ENCODE measurements at regions not wholly inside any gene's neighbourhood (a gene's known extent, or its start where the extent isn't known, plus 50 kb on each side); places are given as distances from the start of the nearest gene placed in this dataset.

DNA sequence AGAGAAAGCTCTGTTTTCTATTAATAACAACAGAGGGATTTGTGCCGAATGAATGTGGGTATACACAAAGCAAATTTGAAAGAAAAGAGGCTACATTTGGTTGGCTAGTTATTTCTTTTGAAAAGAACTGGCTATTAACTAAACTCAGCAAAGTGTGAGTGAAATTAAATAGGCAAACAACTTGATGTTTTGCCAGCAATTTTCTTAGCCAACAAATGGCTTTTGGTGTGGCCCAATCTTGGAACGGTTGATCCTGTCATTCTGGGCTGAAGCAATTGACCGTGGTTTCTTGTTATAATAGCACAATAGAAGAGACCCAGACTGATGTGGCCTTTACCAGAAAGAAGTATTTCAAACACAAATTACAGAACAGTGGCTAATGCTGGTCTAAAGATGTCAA lies 898.6 kb downstream of the KCNMA1 start:
- TF ChIP-seq RAD21 (IDR thresholded peaks at IDR 0.05; ENCODE audit: low read depth) = no peak

DNA sequence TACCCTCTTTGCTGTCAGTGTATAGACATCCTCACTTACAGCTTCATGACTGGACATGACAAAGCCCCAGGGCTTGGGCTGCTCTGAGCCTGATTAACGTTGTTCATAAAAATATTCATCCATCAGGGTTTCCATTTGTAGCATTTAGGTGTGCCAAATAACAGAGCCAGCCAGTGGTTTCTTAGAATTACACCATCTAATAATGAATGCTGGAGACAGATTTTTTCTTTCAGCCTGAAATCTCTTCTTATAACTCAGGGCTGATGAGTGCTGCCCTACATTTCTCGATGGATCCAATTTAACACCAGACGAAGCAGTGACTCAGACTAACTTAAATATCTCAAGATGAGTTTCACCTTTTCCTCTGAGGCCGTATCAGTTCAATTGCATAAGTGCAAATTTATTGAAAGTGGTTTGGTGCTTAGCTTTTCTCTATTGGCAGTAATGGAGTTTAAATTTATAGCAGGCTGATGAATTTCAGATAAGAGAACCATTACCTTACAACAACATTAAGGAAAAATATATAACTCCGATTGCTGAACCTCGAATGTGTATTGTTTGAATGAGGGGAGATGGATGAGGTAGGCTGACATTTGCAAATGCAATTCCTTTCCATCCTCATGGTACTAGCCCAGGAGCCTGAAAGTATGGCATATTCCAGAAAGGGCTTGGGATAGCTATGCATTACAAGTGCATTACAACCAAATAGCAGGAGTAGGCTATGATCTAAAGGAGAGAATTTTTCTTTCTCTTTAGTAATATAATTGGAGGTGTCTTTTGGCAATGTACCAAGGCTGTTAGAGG lies 900.6 kb downstream of the KCNMA1 start:
- TF ChIP-seq, protein P1, sequence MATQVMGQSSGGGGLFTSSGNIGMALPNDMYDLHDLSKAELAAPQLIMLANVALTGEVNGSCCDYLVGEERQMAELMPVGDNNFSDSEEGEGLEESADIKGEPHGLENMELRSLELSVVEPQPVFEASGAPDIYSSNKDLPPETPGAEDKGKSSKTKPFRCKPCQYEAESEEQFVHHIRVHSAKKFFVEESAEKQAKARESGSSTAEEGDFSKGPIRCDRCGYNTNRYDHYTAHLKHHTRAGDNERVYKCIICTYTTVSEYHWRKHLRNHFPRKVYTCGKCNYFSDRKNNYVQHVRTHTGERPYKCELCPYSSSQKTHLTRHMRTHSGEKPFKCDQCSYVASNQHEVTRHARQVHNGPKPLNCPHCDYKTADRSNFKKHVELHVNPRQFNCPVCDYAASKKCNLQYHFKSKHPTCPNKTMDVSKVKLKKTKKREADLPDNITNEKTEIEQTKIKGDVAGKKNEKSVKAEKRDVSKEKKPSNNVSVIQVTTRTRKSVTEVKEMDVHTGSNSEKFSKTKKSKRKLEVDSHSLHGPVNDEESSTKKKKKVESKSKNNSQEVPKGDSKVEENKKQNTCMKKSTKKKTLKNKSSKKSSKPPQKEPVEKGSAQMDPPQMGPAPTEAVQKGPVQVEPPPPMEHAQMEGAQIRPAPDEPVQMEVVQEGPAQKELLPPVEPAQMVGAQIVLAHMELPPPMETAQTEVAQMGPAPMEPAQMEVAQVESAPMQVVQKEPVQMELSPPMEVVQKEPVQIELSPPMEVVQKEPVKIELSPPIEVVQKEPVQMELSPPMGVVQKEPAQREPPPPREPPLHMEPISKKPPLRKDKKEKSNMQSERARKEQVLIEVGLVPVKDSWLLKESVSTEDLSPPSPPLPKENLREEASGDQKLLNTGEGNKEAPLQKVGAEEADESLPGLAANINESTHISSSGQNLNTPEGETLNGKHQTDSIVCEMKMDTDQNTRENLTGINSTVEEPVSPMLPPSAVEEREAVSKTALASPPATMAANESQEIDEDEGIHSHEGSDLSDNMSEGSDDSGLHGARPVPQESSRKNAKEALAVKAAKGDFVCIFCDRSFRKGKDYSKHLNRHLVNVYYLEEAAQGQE (IDR thresholded peaks at IDR 0.05; ENCODE audit: low read depth) = no peak
- TF ChIP-seq NFIC (IDR thresholded peaks at IDR 0.05) (no peak), TAF1 (IDR thresholded peaks at IDR 0.05; ENCODE audit: low read depth) (no peak), TCF12 (IDR thresholded peaks at IDR 0.05; ENCODE audit: low read depth) (no peak), ZBTB7A (IDR thresholded peaks at IDR 0.05; ENCODE audit: low read depth) (no peak), FOXM1 (IDR thresholded peaks at IDR 0.05; ENCODE audit: borderline replicate concordance, low read depth) (no peak), TEAD4 (IDR thresholded peaks at IDR 0.05) (no peak)

DNA sequence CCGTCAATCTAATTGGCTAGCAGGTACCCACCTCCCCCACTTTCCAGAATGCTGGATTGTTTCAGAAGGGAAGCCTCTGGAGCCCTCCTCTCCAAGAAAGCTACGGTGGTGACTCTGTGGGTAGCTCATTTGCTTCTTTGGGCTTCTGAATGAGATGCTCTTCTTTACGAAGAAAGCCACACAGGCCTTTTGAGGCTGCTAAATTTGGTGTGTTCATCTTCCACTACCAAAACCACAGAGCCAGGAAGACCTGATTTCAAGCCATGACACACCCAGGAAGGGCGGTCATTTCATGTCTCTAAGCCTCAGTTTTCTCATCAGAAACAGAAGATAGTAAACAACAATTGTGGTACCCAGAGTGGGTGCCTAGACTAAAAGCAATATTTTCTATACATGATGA lies 901.2 kb downstream of the KCNMA1 start:
- TF ChIP-seq ZBTB7A (IDR thresholded peaks at IDR 0.05; ENCODE audit: low read depth) (no peak), FOXM1 (IDR thresholded peaks at IDR 0.05; ENCODE audit: borderline replicate concordance, low read depth) (no peak), CEBPB (IDR thresholded peaks at IDR 0.05) (no peak), TEAD4 (IDR thresholded peaks at IDR 0.05) (no peak), NFIC (IDR thresholded peaks at IDR 0.05) (no peak), RAD21 (IDR thresholded peaks at IDR 0.05; ENCODE audit: low read depth) (no peak), CREB1 (IDR thresholded peaks at IDR 0.05; ENCODE audit: low read depth) (no peak), TAF1 (IDR thresholded peaks at IDR 0.05; ENCODE audit: low read depth) (no peak), YY1 (IDR thresholded peaks at IDR 0.05; ENCODE audit: low read depth) (no peak), TCF12 (IDR thresholded peaks at IDR 0.05; ENCODE audit: low read depth) (no peak), EGR1 (IDR thresholded peaks at IDR 0.05) (no peak), EP300 (IDR thresholded peaks at IDR 0.05; ENCODE audit: borderline replicate concordance) (no peak)
- TF ChIP-seq, protein P2, sequence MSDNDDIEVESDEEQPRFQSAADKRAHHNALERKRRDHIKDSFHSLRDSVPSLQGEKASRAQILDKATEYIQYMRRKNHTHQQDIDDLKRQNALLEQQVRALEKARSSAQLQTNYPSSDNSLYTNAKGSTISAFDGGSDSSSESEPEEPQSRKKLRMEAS (IDR thresholded peaks at IDR 0.05) = no peak
- TF ChIP-seq, protein P3, sequence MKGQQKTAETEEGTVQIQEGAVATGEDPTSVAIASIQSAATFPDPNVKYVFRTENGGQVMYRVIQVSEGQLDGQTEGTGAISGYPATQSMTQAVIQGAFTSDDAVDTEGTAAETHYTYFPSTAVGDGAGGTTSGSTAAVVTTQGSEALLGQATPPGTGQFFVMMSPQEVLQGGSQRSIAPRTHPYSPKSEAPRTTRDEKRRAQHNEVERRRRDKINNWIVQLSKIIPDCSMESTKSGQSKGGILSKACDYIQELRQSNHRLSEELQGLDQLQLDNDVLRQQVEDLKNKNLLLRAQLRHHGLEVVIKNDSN (IDR thresholded peaks at IDR 0.05) = no peak
- TF ChIP-seq, protein P1 (IDR thresholded peaks at IDR 0.05; ENCODE audit: low read depth) = no peak

DNA sequence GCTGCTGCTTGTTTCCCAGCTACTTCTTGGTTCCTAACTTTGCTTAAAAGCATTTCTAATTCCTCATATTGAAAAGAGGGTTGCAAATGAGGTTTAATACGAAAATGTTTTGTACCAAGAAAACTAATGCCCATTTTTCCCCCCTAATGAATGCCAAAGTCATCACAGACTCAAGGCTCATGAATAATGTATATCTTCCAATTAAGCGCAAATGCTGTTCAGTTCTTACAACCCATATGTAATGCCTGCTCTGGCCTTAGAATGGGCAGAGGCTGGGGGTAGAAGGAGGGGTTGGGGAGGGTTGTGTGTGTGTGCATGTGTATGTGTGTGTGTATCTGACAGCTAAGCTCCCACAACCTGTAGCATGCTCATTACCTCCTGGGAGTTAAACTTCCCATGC lies 901.7 kb downstream of the KCNMA1 start:
- TF ChIP-seq CEBPB (IDR thresholded peaks at IDR 0.05) = no peak
- no peak for TF ChIP-seq TEAD4 (IDR thresholded peaks at IDR 0.05)
- TF ChIP-seq CREB1 (IDR thresholded peaks at IDR 0.05; ENCODE audit: low read depth) = no peak
- no peak for TF ChIP-seq EGR1 (IDR thresholded peaks at IDR 0.05)
- TF ChIP-seq NFIC (IDR thresholded peaks at IDR 0.05) = no peak
- no peak for TF ChIP-seq TCF12 (IDR thresholded peaks at IDR 0.05; ENCODE audit: low read depth)
- TF ChIP-seq, protein P1 (IDR thresholded peaks at IDR 0.05; ENCODE audit: low read depth) = no peak
- TF ChIP-seq ZBTB7A (IDR thresholded peaks at IDR 0.05; ENCODE audit: low read depth) = no peak
- TF ChIP-seq, protein P3 (IDR thresholded peaks at IDR 0.05) = no peak

DNA sequence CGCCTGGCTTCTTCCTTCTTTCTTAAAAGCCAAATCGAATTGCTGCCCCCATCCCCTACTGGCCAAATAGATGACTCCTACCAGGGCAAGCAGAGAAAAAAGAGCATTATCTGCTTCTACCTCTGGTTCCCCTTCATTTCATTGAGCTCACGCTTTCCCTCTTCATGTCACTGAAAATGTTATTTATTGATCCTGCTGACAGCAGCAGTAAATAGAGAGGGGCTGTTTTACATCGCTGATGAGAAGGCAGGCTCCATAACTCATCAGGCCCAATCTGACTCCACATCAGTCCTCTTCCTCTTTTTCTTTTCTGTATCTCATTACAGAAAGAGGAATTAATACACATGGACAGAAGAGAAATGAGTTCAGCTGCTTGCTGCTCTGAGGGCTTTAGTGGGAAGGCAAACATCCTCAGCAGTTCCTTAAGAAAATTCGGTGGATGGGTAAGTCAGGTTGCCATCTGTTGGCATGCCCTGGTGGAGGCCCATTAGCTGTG lies 904.1 kb downstream of the KCNMA1 start:
- no peak for TF ChIP-seq FOXM1 (IDR thresholded peaks at IDR 0.05; ENCODE audit: borderline replicate concordance, low read depth)
- no peak for TF ChIP-seq ZBTB7A (IDR thresholded peaks at IDR 0.05; ENCODE audit: low read depth)

Data from Ishikawa (cell line).